ENCODE measurements at regions not wholly inside any gene's neighbourhood (a gene's known extent, or its start where the extent isn't known, plus 50 kb on each side); places are given as distances from the start of the nearest gene placed in this dataset.

GRCh38 chr1:195934817-195935553 is 673.3 kb downstream of the KCNT2 start:
- TF ChIP-seq, protein P1, sequence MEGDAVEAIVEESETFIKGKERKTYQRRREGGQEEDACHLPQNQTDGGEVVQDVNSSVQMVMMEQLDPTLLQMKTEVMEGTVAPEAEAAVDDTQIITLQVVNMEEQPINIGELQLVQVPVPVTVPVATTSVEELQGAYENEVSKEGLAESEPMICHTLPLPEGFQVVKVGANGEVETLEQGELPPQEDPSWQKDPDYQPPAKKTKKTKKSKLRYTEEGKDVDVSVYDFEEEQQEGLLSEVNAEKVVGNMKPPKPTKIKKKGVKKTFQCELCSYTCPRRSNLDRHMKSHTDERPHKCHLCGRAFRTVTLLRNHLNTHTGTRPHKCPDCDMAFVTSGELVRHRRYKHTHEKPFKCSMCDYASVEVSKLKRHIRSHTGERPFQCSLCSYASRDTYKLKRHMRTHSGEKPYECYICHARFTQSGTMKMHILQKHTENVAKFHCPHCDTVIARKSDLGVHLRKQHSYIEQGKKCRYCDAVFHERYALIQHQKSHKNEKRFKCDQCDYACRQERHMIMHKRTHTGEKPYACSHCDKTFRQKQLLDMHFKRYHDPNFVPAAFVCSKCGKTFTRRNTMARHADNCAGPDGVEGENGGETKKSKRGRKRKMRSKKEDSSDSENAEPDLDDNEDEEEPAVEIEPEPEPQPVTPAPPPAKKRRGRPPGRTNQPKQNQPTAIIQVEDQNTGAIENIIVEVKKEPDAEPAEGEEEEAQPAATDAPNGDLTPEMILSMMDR (IDR thresholded peaks at IDR 0.05) = no peak
- Histone ChIP-seq H3K4me3 (no peak overlapping the region), H3K9me3 (no peaks in the 10 kb centered on the region), H3K36me3 (no peaks in the 10 kb centered on the region), H3K4me1 (no peaks in the 10 kb centered on the region), H3K27me3 (no peaks in the 10 kb centered on the region), H3K27ac (no peak overlapping the region)
- intact Hi-C loops (cut with DNase I; ENCODE audit: low total_unique reads) = no loop called here
- no peak for DNase-seq

- TF ChIP-seq, protein P1 (IDR thresholded peaks at IDR 0.05) = no peak
- Histone ChIP-seq H3K27ac (no peak overlapping the region), H3K9me3 (no peaks in the 10 kb centered on the region), H3K36me3 (no peaks in the 10 kb centered on the region), H3K27me3 (no peaks in the 10 kb centered on the region), H3K4me3 (no peak overlapping the region), H3K4me1 (no peaks in the 10 kb centered on the region)
- no peak for DNase-seq
- intact Hi-C loops (cut with DNase I; ENCODE audit: low total_unique reads) = no loop called here
Observed at GRCh38 chr1:195933835-195934234, 674.4 kb downstream of the KCNT2 start.

- no peaks in the 10 kb centered on the region for H3K36me3 ChIP-seq
- intact Hi-C loops (cut with DNase I; ENCODE audit: low total_unique reads) = no loop called here
- TF ChIP-seq, protein P1 (IDR thresholded peaks at IDR 0.05) = no peak
- no peaks in the 10 kb centered on the region for H3K27me3 ChIP-seq
- no peak overlapping the region for H3K27ac ChIP-seq
- DNase-seq = no peak
- no peaks in the 10 kb centered on the region for H3K4me1 ChIP-seq
- H3K9me3 ChIP-seq = peaks cover 0 to 15% (median 12%) of the 10 kb centered on the region in 3 donors
- H3K4me3 ChIP-seq = no peak overlapping the region
Observed at GRCh38 chr1:195915826-195916225, 692.4 kb downstream of the KCNT2 start.

DNA sequence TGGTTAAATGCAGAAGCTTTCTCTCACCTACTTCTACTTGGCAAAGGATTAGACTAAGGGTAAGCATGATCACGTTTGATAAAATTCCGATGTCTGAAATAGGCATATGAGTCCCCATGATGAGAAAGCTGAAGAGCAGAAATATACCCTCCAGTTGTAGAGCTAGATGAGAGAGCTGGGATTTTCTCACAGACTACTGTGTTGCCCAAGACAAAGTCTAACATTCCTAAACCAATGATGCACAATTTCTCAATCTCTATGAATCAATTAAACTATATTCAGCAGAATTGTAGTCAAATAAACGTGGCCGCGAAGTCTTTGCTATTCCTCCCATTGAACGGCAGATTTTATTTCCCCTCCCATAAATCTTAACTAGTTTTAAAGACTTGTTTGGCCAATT is 699.2 kb downstream of the KCNT2 start:
- intact Hi-C loops (cut with DNase I; ENCODE audit: low total_unique reads) = no loop called here
- Histone ChIP-seq H3K36me3 (no peaks in the 10 kb centered on the region), H3K4me1 (no peaks in the 10 kb centered on the region), H3K4me3 (no peak overlapping the region), H3K27me3 (no peaks in the 10 kb centered on the region), H3K27ac (no peak overlapping the region), H3K9me3 (no peaks in the 10 kb centered on the region)
- no peak for DNase-seq
- TF ChIP-seq, protein P1 (IDR thresholded peaks at IDR 0.05) = no peak

DNA sequence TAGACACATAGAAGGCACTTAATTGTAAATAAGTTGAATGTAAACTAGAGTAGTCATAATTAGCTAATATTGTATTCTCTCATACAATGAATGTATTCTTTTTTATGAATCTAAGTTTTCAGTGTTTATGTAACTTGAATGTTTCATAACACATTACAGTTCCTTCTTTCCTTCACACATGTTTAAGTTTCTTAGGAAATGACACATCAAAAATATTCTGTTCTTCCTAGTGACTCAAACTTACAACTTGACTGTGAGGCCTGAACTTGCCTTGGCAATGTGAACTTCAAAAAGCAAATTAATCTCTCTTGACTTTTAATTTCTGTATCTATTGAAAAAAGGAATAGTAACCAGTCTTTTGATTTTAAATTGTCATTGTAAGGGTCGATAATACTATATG is 700.1 kb downstream of the KCNT2 start:
- Histone ChIP-seq H3K9me3 (no peaks in the 10 kb centered on the region), H3K4me3 (no peak overlapping the region), H3K27ac (no peak overlapping the region), H3K4me1 (no peaks in the 10 kb centered on the region), H3K36me3 (no peaks in the 10 kb centered on the region), H3K27me3 (no peaks in the 10 kb centered on the region)
- TF ChIP-seq, protein P1 (IDR thresholded peaks at IDR 0.05) = no peak
- DNase-seq = no peak
- intact Hi-C loops (cut with DNase I; ENCODE audit: low total_unique reads) = no loop called here

All from tibial artery (tissue), 4 donors.